ENCODE measurements at regions not wholly inside any gene's neighbourhood (a gene's known extent, or its start where the extent isn't known, plus 50 kb on each side); places are given as distances from the start of the nearest gene placed in this dataset.

DNA sequence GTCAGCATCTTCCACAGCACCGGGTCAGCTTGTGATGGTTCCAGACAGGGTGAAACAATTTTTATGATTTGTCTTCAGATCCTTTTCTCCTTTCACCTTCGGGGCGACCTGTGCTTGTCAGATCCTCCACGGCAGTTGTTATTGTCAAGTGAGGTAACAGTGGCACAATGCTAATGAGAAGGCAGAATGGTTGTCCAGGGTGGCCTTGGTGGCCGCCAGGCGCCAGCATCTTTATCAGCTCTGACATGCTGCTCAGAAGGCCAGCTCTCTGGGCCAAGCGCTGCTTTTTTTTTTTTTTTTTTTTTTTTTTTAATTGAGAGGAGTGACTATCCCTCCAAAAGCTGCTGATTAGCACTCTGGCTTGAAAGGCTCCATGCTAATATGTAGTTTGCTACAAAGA lies 52.3 kb upstream of the MGAT5 start:
- H3K36me3 ChIP-seq (ENCODE audit: control insufficient read depth, insufficient read depth, low read length, severe bottlenecking): no peaks in the 10 kb centered on the region
- H3K4me1 ChIP-seq (ENCODE audit: control insufficient read depth, insufficient read depth, low read length): peaks cover 17% of the 10 kb centered on the region
- no peak overlapping the region for H3K4me3 ChIP-seq (ENCODE audit: low read length)
- no peaks in the 10 kb centered on the region for H3K27me3 ChIP-seq (replicated peaks; ENCODE audit: control insufficient read depth, insufficient read depth, low read length)
- H3K9me3 ChIP-seq (ENCODE audit: control insufficient read depth, low read length): no peaks in the 10 kb centered on the region
- H3K9ac ChIP-seq (ENCODE audit: low read length): no peak overlapping the region
- no peak for DNase-seq (ENCODE audit: low read depth)

DNA sequence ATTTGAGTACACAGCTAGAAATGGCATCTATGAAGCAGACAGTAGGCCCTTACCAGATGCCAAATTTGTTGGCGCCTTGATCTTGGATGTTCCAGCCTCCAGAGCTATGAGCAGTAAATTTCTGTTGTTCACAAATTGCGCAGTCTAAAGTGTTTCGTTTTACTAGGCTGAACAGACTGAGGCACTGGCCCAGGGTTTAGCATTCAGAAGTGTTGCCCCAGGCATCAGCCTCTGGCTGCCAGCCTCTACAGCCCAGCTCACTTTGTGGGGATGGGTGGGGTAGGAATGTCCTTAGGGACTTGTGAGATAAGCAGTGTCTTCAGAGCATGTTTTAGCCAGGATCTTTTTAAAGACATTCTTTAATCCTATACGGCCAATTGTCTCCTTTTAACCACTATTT lies 51.5 kb upstream of the MGAT5 start:
- Histone ChIP-seq H3K27me3 (replicated peaks; ENCODE audit: control insufficient read depth, insufficient read depth, low read length) (no peaks in the 10 kb centered on the region), H3K9ac (ENCODE audit: low read length) (no peak overlapping the region), H3K36me3 (ENCODE audit: control insufficient read depth, insufficient read depth, low read length, severe bottlenecking) (no peaks in the 10 kb centered on the region), H3K9me3 (ENCODE audit: control insufficient read depth, low read length) (no peaks in the 10 kb centered on the region), H3K4me1 (ENCODE audit: control insufficient read depth, insufficient read depth, low read length) (peaks cover 22% of the 10 kb centered on the region), H3K4me3 (ENCODE audit: low read length) (no peak overlapping the region)
- DNase-seq (ENCODE audit: low read depth): no peak

DNA sequence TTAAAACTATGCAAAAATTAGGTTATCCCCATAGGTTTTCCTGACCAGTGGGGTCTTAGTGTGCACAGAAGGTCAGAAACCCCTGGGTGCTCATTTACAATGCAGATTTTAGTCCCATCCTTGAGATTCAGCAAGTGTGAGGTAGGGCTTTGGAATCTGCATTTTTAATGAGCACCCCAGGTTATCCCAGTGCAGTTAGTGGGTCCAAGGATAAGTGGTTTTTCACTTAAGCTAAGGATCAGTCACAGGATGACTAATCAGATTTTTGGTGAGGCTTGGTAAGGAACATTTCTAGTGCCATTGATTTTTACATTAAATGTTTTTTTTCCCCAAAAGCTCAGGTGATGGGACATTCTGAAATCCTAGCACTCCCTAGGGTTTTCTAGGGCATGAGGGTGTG lies 50.7 kb upstream of the MGAT5 start:
- no peaks in the 10 kb centered on the region for H3K36me3 ChIP-seq (ENCODE audit: control insufficient read depth, insufficient read depth, low read length, severe bottlenecking)
- no peaks in the 10 kb centered on the region for H3K9me3 ChIP-seq (ENCODE audit: control insufficient read depth, low read length)
- no peak for DNase-seq (ENCODE audit: low read depth)
- H3K4me1 ChIP-seq (ENCODE audit: control insufficient read depth, insufficient read depth, low read length): peaks cover 22% of the 10 kb centered on the region
- H3K27me3 ChIP-seq (replicated peaks; ENCODE audit: control insufficient read depth, insufficient read depth, low read length): no peaks in the 10 kb centered on the region
- no peak overlapping the region for H3K4me3 ChIP-seq (ENCODE audit: low read length)
- H3K9ac ChIP-seq (ENCODE audit: low read length): no peak overlapping the region

Data from adipocyte (in vitro differentiated cells).